Endothelial cell of umbilical vein (primary cell): ENCODE measurements at regions not wholly inside any gene's neighbourhood (a gene's known extent, or its start where the extent isn't known, plus 50 kb on each side); places are given as distances from the start of the nearest gene placed in this dataset.

Experiments
- POLR2A ChIP-seq: IDR thresholded peaks from 2 replicates; pipeline ENCODE4 v1.6.1; 2012; ENCODE audit warnings: low read depth, mild to moderate bottlenecking, control low read depth, low read length
- TF ChIP-seq, protein P1 (sequence below), 2 donors: IDR thresholded peaks; 1 replicate in 1 of 2; 2 replicates in 1 of 2; pipeline ENCODE4 v1.5.1; 2011; ENCODE audit warnings: low read length in 2 of 2, mild to moderate bottlenecking in 2 of 2, moderate library complexity in 2 of 2, control low read depth in 1 of 2, inconsistent platforms in 1 of 2, low read depth in 1 of 2; ENCODE audit not compliant: insufficient read depth in 1 of 2; ENCODE audit errors: extremely low read depth in 1 of 2

DNA sequence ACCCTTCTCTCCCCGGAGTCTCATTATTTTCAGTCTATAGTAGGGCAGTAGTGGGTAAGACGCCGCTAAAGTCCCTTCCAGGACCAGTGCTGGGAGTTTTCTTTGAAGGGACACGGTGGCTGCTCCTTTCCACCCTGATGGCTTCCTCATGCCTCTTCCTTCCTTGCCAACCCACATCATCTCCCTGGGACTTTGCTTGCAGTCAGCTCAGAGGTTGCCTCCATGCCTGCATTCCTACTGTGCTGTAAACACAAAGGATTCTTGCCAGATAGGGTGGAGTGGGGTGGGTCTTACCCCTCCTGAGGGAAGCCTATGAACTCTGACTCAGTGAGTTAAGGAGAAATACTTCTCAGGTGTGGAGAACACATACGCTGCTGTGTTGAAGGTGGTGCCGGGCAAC lies 59.9 kb upstream of the IGFBP3 start:
- TF ChIP-seq, protein P1, sequence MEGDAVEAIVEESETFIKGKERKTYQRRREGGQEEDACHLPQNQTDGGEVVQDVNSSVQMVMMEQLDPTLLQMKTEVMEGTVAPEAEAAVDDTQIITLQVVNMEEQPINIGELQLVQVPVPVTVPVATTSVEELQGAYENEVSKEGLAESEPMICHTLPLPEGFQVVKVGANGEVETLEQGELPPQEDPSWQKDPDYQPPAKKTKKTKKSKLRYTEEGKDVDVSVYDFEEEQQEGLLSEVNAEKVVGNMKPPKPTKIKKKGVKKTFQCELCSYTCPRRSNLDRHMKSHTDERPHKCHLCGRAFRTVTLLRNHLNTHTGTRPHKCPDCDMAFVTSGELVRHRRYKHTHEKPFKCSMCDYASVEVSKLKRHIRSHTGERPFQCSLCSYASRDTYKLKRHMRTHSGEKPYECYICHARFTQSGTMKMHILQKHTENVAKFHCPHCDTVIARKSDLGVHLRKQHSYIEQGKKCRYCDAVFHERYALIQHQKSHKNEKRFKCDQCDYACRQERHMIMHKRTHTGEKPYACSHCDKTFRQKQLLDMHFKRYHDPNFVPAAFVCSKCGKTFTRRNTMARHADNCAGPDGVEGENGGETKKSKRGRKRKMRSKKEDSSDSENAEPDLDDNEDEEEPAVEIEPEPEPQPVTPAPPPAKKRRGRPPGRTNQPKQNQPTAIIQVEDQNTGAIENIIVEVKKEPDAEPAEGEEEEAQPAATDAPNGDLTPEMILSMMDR (IDR thresholded peaks at IDR 0.05; ENCODE audit: extremely low read depth in 1 of 2, insufficient read depth in 1 of 2, low read depth in 1 of 2, low read length in 2 of 2), result no peak
- TF ChIP-seq POLR2A, result no peak
